MM.1S (cell line): ENCODE measurements at regions not wholly inside any gene's neighbourhood (a gene's known extent, or its start where the extent isn't known, plus 50 kb on each side); places are given as distances from the start of the nearest gene placed in this dataset.

ENCODE experiments used
- DNase-seq: peaks from one replicate; pipeline ENCODE4 v3.0.0-alpha.2; 2015
- H2AFZ ChIP-seq: fragments of 300-600 bp; sonication (generic); 2 replicates; pipeline ENCODE4 v1.6.0; 2016; ENCODE audit warnings: antibody characterized with exemption, low read length
- H3F3A ChIP-seq: fragments of 300-600 bp; sonication (generic); 2 replicates; pipeline ENCODE4 v1.6.1; 2016; ENCODE audit warnings: mild to moderate bottlenecking, antibody characterized with exemption, low read length, moderate library complexity, mixed read lengths; ENCODE audit not compliant: insufficient read depth
- H3K27ac ChIP-seq: fragments of 300-600 bp; sonication (generic); 2 replicates; pipeline ENCODE4 v1.5.1; 2016; ENCODE audit warnings: mild to moderate bottlenecking, low read length
- H3K27me3 ChIP-seq: fragments of 300-600 bp; sonication (generic); replicated peaks from 2 replicates; pipeline ENCODE4 v1.6.0; 2016; ENCODE audit warnings: low read length; ENCODE audit not compliant: insufficient read depth
- H3K36me3 ChIP-seq: fragments of 300-600 bp; sonication (generic); replicated peaks from 2 replicates; pipeline ENCODE4 v1.6.1; 2016; ENCODE audit warnings: mild to moderate bottlenecking, low read length, mixed read lengths; ENCODE audit not compliant: insufficient read depth
- H3K4me1 ChIP-seq: fragments of 300-600 bp; sonication (generic); 2 replicates; pipeline ENCODE4 v1.6.1; 2016; ENCODE audit warnings: low read length, mixed read lengths
- H3K4me2 ChIP-seq: fragments of 300-600 bp; sonication (generic); 2 replicates; pipeline ENCODE4 v1.6.0; 2016; ENCODE audit warnings: low read depth, low read length
- H3K4me3 ChIP-seq: fragments of 300-600 bp; sonication (generic); 2 replicates; pipeline ENCODE4 v1.5.1; 2016; ENCODE audit warnings: low read length, mixed read lengths
- H3K79me2 ChIP-seq: fragments of 300-600 bp; sonication (generic); 2 replicates; pipeline ENCODE4 v1.6.1; 2016; ENCODE audit warnings: mixed run types, low read length, mixed read lengths
- H3K9ac ChIP-seq: fragments of 300-600 bp; sonication (generic); 2 replicates; pipeline ENCODE4 v1.6.1; 2016; ENCODE audit warnings: low read length, mixed read lengths
- H3K9me2 ChIP-seq: fragments of 300-600 bp; sonication (generic); replicated peaks from 2 replicates; pipeline ENCODE4 v1.6.1; 2016; ENCODE audit warnings: mild to moderate bottlenecking, low read length, mixed read lengths; ENCODE audit not compliant: insufficient read depth
- H3K9me3 ChIP-seq: fragments of 300-600 bp; sonication (generic); replicated peaks from 2 replicates; pipeline ENCODE4 v1.6.1; 2016; ENCODE audit warnings: mild to moderate bottlenecking, low read length, mixed read lengths; ENCODE audit not compliant: insufficient read depth
- H4K20me1 ChIP-seq: fragments of 300-600 bp; sonication (generic); 2 replicates; pipeline ENCODE4 v1.6.1; 2016; ENCODE audit warnings: mild to moderate bottlenecking, low read length, moderate library complexity, mixed read lengths; ENCODE audit not compliant: insufficient read depth
- CTCF ChIP-seq: fragments of 300-600 bp; sonication (generic); IDR thresholded peaks from 2 replicates; pipeline ENCODE4 v1.5.1; 2016; ENCODE audit warnings: antibody characterized with exemption, low read length, mixed read lengths
- EZH2 ChIP-seq: fragments of 300-600 bp; sonication (generic); optimal IDR thresholded peaks from 2 replicates; pipeline ENCODE3; 2017; ENCODE audit warnings: low read depth, mild to moderate bottlenecking, antibody characterized with exemption, low read length, mixed read lengths
- EZH2phosphoT487 ChIP-seq: fragments of 300-600 bp; sonication (generic); IDR thresholded peaks from 2 replicates; pipeline ENCODE4 v1.6.1; 2018; ENCODE audit warnings: antibody characterized with exemption, low read length

DNA sequence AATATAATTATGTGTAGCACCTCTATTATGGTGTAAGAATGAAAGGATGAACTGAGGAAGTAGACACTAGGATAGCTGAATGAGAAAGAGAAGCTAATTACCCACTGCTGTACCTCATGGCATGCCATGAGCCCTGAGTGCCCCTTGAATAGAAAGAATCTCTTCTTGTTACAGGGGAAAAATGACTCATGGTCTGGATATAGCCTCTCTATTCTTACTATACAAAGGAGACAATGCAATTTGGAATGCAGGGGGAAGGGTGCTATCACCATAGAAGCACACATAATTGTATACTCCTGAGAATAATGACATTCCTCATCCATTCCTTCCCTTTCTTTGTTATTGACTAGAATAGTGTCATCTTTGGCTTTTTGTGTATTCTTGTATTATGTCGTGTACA, 385.2 kb downstream of the CDH7 start:
- Histone ChIP-seq H3K4me2 (no peak overlapping the region), H3K9me3 (no peaks in the 10 kb centered on the region), H3K27me3 (no peaks in the 10 kb centered on the region), H3K4me1 (no peaks in the 10 kb centered on the region), H3F3A (no peaks in the 10 kb centered on the region), H3K4me3 (no peak overlapping the region), H3K9me2 (no peaks in the 10 kb centered on the region), H3K79me2 (no peaks in the 10 kb centered on the region), H4K20me1 (no peaks in the 10 kb centered on the region), H2AFZ (no peak overlapping the region), H3K36me3 (no peaks in the 10 kb centered on the region), H3K27ac (no peak overlapping the region), H3K9ac (no peak overlapping the region)
- TF ChIP-seq EZH2phosphoT487 (no peak), EZH2 (no peak), CTCF (no peak)
- no peak for DNase-seq

DNA sequence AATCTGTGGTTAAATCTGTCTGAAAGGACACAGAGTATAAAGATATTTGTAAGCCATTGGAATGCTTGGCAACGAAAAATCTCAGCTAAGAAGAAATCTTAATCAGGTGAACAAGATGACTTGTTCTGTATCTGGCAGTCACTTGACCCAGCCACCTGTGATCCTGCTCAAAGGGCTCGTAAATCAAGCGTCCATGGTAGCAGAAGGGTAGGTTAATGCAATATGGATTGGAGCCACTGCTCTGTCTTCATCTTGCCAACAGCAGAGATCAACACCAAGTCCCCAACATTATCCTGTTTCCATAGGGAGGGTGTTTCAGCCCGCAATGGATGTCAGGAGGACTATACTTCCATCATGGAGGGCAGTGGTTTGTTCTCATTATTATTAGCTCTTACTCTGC, 378.4 kb downstream of the CDH7 start:
- DNase-seq = no peak

GRCh38 chr18:66126266-66126665, 375.5 kb downstream of the CDH7 start:
- Histone ChIP-seq H3K27me3 (no peaks in the 10 kb centered on the region), H2AFZ (no peak overlapping the region), H3K4me2 (no peak overlapping the region), H3K4me1 (no peaks in the 10 kb centered on the region), H3K9ac (no peak overlapping the region), H3K9me2 (no peaks in the 10 kb centered on the region), H3K4me3 (no peak overlapping the region), H3K36me3 (no peaks in the 10 kb centered on the region), H3K27ac (no peak overlapping the region), H3F3A (no peaks in the 10 kb centered on the region), H3K79me2 (no peaks in the 10 kb centered on the region), H3K9me3 (no peaks in the 10 kb centered on the region), H4K20me1 (no peaks in the 10 kb centered on the region)
- no peak for DNase-seq
- TF ChIP-seq EZH2phosphoT487 = no peak
- TF ChIP-seq CTCF = no peak
- TF ChIP-seq EZH2 = no peak

More for the DNA sequence above, 378.4 kb downstream of the CDH7 start:
- Histone ChIP-seq H4K20me1 (no peaks in the 10 kb centered on the region), H3K4me3 (no peak overlapping the region), H3K27ac (no peak overlapping the region), H3K36me3 (no peaks in the 10 kb centered on the region), H3K9me2 (no peaks in the 10 kb centered on the region), H3K4me2 (no peak overlapping the region), H3K4me1 (no peaks in the 10 kb centered on the region), H3K9me3 (no peaks in the 10 kb centered on the region), H3K9ac (no peak overlapping the region), H2AFZ (no peak overlapping the region), H3K27me3 (no peaks in the 10 kb centered on the region), H3F3A (no peaks in the 10 kb centered on the region), H3K79me2 (no peaks in the 10 kb centered on the region)
- TF ChIP-seq CTCF = no peak
- TF ChIP-seq EZH2phosphoT487 = no peak
- TF ChIP-seq EZH2 = no peak

DNA sequence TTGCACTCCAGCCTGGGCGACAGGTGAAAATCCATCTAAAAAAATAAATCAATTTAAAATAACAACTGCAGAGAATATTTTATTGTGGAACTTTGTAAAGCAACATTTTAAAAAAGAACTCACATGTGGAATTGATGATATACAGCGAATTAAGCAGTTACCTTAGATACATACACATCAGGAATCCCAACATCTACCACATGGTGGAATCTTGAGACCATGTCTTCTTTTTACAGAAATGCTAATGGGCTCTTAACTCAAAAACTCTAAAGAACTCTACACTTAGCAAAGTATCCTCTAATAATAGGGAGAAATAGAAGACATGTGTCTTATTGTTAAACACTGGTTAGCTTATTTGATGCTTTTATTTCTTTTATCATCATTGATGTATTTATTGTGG, 373.6 kb downstream of the CDH7 start:
- H2AFZ ChIP-seq = no peak overlapping the region
- no peak for DNase-seq
- TF ChIP-seq EZH2phosphoT487 (no peak), CTCF (no peak), EZH2 (no peak)
- H3K4me1 ChIP-seq = no peaks in the 10 kb centered on the region
- no peak overlapping the region for H3K27ac ChIP-seq
- no peak overlapping the region for H3K4me3 ChIP-seq
- no peaks in the 10 kb centered on the region for H3K79me2 ChIP-seq
- H3K9me2 ChIP-seq = no peaks in the 10 kb centered on the region
- H4K20me1 ChIP-seq = no peaks in the 10 kb centered on the region
- H3K4me2 ChIP-seq = no peak overlapping the region
- no peak overlapping the region for H3K9ac ChIP-seq
- H3F3A ChIP-seq = no peaks in the 10 kb centered on the region
- no peaks in the 10 kb centered on the region for H3K27me3 ChIP-seq
- no peaks in the 10 kb centered on the region for H3K9me3 ChIP-seq
- no peaks in the 10 kb centered on the region for H3K36me3 ChIP-seq
